ENCODE measurements at regions not wholly inside any gene's neighbourhood (a gene's known extent, or its start where the extent isn't known, plus 50 kb on each side); places are given as distances from the start of the nearest gene placed in this dataset.

- H3K36me3 ChIP-seq (ENCODE audit: control insufficient read depth in 4 of 4, insufficient read depth in 3 of 4, low read depth in 1 of 4, low read length in 3 of 4): no peaks in the 10 kb centered on the region
- TF ChIP-seq REST (IDR thresholded peaks at IDR 0.05) (no peak), ATF3 (IDR thresholded peaks at IDR 0.05) (no peak), HNF4G (IDR thresholded peaks at IDR 0.05) (no peak), RXRA (IDR thresholded peaks at IDR 0.05) (no peak), RAD21 (IDR thresholded peaks at IDR 0.05) (no peak), JUND (IDR thresholded peaks at IDR 0.05) (no peak), NR2F2 (IDR thresholded peaks at IDR 0.05) (no peak), FOXA2 (IDR thresholded peaks at IDR 0.05) (no peak), YY1 (IDR thresholded peaks at IDR 0.05) (no peak), TAF1 (conservative IDR thresholded peaks at IDR 0.05) (no peak), SP1 (IDR thresholded peaks at IDR 0.05) (no peak)
- TF ChIP-seq, protein P1, sequence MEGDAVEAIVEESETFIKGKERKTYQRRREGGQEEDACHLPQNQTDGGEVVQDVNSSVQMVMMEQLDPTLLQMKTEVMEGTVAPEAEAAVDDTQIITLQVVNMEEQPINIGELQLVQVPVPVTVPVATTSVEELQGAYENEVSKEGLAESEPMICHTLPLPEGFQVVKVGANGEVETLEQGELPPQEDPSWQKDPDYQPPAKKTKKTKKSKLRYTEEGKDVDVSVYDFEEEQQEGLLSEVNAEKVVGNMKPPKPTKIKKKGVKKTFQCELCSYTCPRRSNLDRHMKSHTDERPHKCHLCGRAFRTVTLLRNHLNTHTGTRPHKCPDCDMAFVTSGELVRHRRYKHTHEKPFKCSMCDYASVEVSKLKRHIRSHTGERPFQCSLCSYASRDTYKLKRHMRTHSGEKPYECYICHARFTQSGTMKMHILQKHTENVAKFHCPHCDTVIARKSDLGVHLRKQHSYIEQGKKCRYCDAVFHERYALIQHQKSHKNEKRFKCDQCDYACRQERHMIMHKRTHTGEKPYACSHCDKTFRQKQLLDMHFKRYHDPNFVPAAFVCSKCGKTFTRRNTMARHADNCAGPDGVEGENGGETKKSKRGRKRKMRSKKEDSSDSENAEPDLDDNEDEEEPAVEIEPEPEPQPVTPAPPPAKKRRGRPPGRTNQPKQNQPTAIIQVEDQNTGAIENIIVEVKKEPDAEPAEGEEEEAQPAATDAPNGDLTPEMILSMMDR (IDR thresholded peaks at IDR 0.05; ENCODE audit: low read depth, low read length, missing input control): no peak
- TF ChIP-seq, protein P2, sequence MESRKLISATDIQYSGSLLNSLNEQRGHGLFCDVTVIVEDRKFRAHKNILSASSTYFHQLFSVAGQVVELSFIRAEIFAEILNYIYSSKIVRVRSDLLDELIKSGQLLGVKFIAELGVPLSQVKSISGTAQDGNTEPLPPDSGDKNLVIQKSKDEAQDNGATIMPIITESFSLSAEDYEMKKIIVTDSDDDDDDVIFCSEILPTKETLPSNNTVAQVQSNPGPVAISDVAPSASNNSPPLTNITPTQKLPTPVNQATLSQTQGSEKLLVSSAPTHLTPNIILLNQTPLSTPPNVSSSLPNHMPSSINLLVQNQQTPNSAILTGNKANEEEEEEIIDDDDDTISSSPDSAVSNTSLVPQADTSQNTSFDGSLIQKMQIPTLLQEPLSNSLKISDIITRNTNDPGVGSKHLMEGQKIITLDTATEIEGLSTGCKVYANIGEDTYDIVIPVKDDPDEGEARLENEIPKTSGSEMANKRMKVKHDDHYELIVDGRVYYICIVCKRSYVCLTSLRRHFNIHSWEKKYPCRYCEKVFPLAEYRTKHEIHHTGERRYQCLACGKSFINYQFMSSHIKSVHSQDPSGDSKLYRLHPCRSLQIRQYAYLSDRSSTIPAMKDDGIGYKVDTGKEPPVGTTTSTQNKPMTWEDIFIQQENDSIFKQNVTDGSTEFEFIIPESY (IDR thresholded peaks at IDR 0.05): no peak
- no peak for DNase-seq (ENCODE audit: low spot score)
- no peaks in the 10 kb centered on the region for H3K4me1 ChIP-seq (ENCODE audit: control insufficient read depth in 4 of 4, insufficient read depth in 4 of 4, low read length in 3 of 4)
- H3K4me3 ChIP-seq (ENCODE audit: low read depth in 1 of 3, low read length in 3 of 3): no peak overlapping the region
- H3K9me3 ChIP-seq (ENCODE audit: control insufficient read depth in 4 of 4, low read length in 3 of 4): no peaks in the 10 kb centered on the region
- no peak overlapping the region for H3K9ac ChIP-seq (ENCODE audit: low read depth in 1 of 2, low read length in 2 of 2)
- H3K27ac ChIP-seq (ENCODE audit: low read depth in 1 of 2, low read length in 2 of 2): no peak overlapping the region
- H3K27me3 ChIP-seq (ENCODE audit: control insufficient read depth in 4 of 4, insufficient read depth in 4 of 4, low read length in 3 of 4): peaks cover 0 to 4% (median under 1%) of the 10 kb centered on the region in 4 donors
- 28% methylated on average over 5 of the region's 5 CpGs for WGBS
Measured at GRCh38 chr5:174425964-174426290, 298.5 kb upstream of the MSX2 start.

DNA sequence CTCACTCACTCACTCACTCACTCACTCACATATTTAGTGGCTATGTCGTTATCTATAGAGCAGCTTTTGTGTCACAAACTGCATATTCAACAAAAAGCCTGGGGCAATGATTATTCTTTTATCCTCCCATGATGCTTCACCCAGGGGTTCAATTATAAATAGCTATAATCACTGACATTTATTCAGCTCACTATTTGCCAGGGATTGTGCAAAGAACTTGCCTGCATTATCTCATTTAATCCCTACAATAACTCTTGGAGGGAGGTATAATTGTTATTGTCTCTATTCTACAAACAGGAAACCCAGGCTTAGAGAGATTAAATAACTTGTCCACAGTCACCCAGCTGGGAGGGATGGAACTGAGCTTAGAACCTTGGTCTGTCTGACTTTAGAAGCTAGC, 298.0 kb upstream of the MSX2 start:
- Histone ChIP-seq H3K4me1 (ENCODE audit: control insufficient read depth in 4 of 4, insufficient read depth in 4 of 4, low read length in 3 of 4) (no peaks in the 10 kb centered on the region), H3K9ac (ENCODE audit: low read depth in 1 of 2, low read length in 2 of 2) (no peak overlapping the region), H3K27ac (ENCODE audit: low read depth in 1 of 2, low read length in 2 of 2) (no peak overlapping the region), H3K4me3 (ENCODE audit: low read depth in 1 of 3, low read length in 3 of 3) (no peak overlapping the region), H3K36me3 (ENCODE audit: control insufficient read depth in 4 of 4, insufficient read depth in 3 of 4, low read depth in 1 of 4, low read length in 3 of 4) (no peaks in the 10 kb centered on the region), H3K27me3 (ENCODE audit: control insufficient read depth in 4 of 4, insufficient read depth in 4 of 4, low read length in 3 of 4) (peaks cover 0 to 4% (median under 1%) of the 10 kb centered on the region in 4 donors), H3K9me3 (ENCODE audit: control insufficient read depth in 4 of 4, low read length in 3 of 4) (no peaks in the 10 kb centered on the region)
- DNase-seq (ENCODE audit: low spot score): no peak
- WGBS: 65% methylated on average over 1 of the region's 1 CpG
- TF ChIP-seq GABPA (IDR thresholded peaks at IDR 0.05 in 1 of 2, conservative IDR thresholded peaks at IDR 0.05 in 1 of 2): no peak
- TF ChIP-seq NR2F2 (IDR thresholded peaks at IDR 0.05): no peak
- TF ChIP-seq RXRA (IDR thresholded peaks at IDR 0.05): no peak
- TF ChIP-seq, protein P2 (IDR thresholded peaks at IDR 0.05): no peak
- TF ChIP-seq, protein P1 (IDR thresholded peaks at IDR 0.05; ENCODE audit: low read depth, low read length, missing input control): no peak
- TF ChIP-seq EGR1 (IDR thresholded peaks at IDR 0.05; ENCODE audit: low read depth in 2 of 2): no peak
- no peak for TF ChIP-seq HNF4G (IDR thresholded peaks at IDR 0.05)
- TF ChIP-seq RAD21 (IDR thresholded peaks at IDR 0.05): no peak
- TF ChIP-seq SP1 (IDR thresholded peaks at IDR 0.05): no peak
- TF ChIP-seq REST (IDR thresholded peaks at IDR 0.05): no peak
- TF ChIP-seq TAF1 (conservative IDR thresholded peaks at IDR 0.05): no peak
- no peak for TF ChIP-seq ATF3 (IDR thresholded peaks at IDR 0.05)
